ENCODE measurements at regions not wholly inside any gene's neighbourhood (a gene's known extent, or its start where the extent isn't known, plus 50 kb on each side); places are given as distances from the start of the nearest gene placed in this dataset.
"Not testable (repeated sequence)": the region's sequence is repeated elsewhere in the genome, so short reads cannot be mapped to it uniquely, and the experiment has no call there.

- not testable (repeated sequence) for TF ChIP-seq CTCF (IDR thresholded peaks at IDR 0.05; ENCODE audit: insufficient read depth, low read length); POLR2AphosphoS5 (IDR thresholded peaks at IDR 0.05; ENCODE audit: low read depth); REST (IDR thresholded peaks at IDR 0.05; ENCODE audit: insufficient replicate concordance, low read depth)
Observed at GRCh38 chr18:30788411-30788991, 254.0 kb downstream of the DSC3 start.
